K562 (cell line): ENCODE measurements at regions not wholly inside any gene's neighbourhood (a gene's known extent, or its start where the extent isn't known, plus 50 kb on each side); places are given as distances from the start of the nearest gene placed in this dataset.

Experiments
- ATAC-seq: fragments of 200-7000 bp; cut with Tn5 transposase; 3 replicates; pipeline ENCODE4 v1.9.1; 2020; ENCODE audit warnings: moderate library complexity
- BruUV-seq: library from RNA; stranded (reverse); fragments of 400-500 nt; replicated peaks from 2 replicates; lab custom pipeline; 2021; lab: Mats Ljungman, UMichigan
- CTCF ChIA-PET: fragments of 300-600 bp; formaldehyde crosslinking; extraction: SDS; loops from one replicate; lab custom pipeline; 2021; ENCODE audit warnings: low intra/inter-chr PET ratio; lab: Yijun Ruan, JAX
- POLR2A ChIA-PET: fragments of 300-600, 350-650 bp; sonication (Branson Sonifier 250); formaldehyde crosslinking; extraction: SDS; loops from one replicate; lab custom pipeline; 2021; ENCODE audit warnings: antibody characterized with exemption, inconsistent platforms; lab: Yijun Ruan, JAX
- DNase-seq, 4 experiments: peaks; one replicate each; pipeline versions ENCODE4 v3.0.0 to v3.0.0-alpha.2; 2011 to 2018; ENCODE audit warnings: low spot score in 3 of 4, mixed read lengths in 3 of 4; ENCODE audit errors: extremely low read depth in 1 of 4
- FAIRE-seq: peaks from 2 replicates; lab custom pipeline; 2011; peaks lifted over from hg19 to GRCh38; lab: Jason Lieb, UNC
- H2AFZ ChIP-seq: 2 replicates; pipeline ENCODE4 v1.6.0; 2011; ENCODE audit warnings: low read depth, low read length, control low read depth, inconsistent platforms
- H3K27ac ChIP-seq: fragments of 200-600 bp; 3 replicates; pipeline ENCODE4 v1.8.0; 2011; ENCODE audit warnings: low read depth, mild to moderate bottlenecking, control low read depth, inconsistent platforms, low read length, moderate library complexity, mixed read lengths; ENCODE audit errors: extremely low read depth
- H3K27me3 ChIP-seq, 2 experiments: fragments of 300-600 bp in 1 of 2; 2 replicates in 1 of 2; 3 replicates in 1 of 2; pipeline versions ENCODE4 v1.6.0 to v1.8.0; 2011; ENCODE audit warnings: inconsistent platforms in 2 of 2, low read length in 2 of 2, mild to moderate bottlenecking in 1 of 2, mixed read lengths in 1 of 2, moderate library complexity in 1 of 2; ENCODE audit not compliant: control insufficient read depth in 2 of 2, insufficient read depth in 2 of 2
- H3K36me3 ChIP-seq: fragments of 300-600 bp; 3 replicates; pipeline ENCODE4 v1.8.0; 2011; ENCODE audit warnings: mild to moderate bottlenecking, low read length, inconsistent platforms; ENCODE audit not compliant: control insufficient read depth, insufficient read depth
- H3K4me1 ChIP-seq, 2 experiments: fragments of 200-600 bp in 1 of 2; replicated peaks in 1 of 2; 2 replicates in 1 of 2; 3 replicates in 1 of 2; pipeline versions ENCODE4 v1.5.1 to v1.8.0; 2011; ENCODE audit warnings: inconsistent platforms in 2 of 2, low read length in 2 of 2, mild to moderate bottlenecking in 1 of 2, mixed read lengths in 1 of 2, moderate library complexity in 1 of 2; ENCODE audit not compliant: control insufficient read depth in 2 of 2, insufficient read depth in 2 of 2
- H3K4me2 ChIP-seq: 2 replicates; pipeline ENCODE4 v1.6.1; 2011; ENCODE audit warnings: low read length, control low read depth, inconsistent platforms, mixed read lengths; ENCODE audit not compliant: insufficient read depth
- H3K4me3 ChIP-seq: fragments of 200-600 bp; sonication (generic), shearing (Covaris generic); 2 replicates; pipeline ENCODE4 v1.5.1; 2016; ENCODE audit warnings: control low read depth, inconsistent platforms
- H3K79me2 ChIP-seq: fragments of 200-600 bp; 3 replicates; pipeline ENCODE4 v1.8.0; 2011; ENCODE audit warnings: low read length, inconsistent platforms; ENCODE audit not compliant: control insufficient read depth, insufficient read depth
- H3K9ac ChIP-seq, 2 experiments: 2 replicates each; pipeline versions ENCODE4 v1.6.0 to v1.6.1; 2011; ENCODE audit warnings: low read depth in 2 of 2, low read length in 2 of 2, control low read depth in 1 of 2, inconsistent platforms in 1 of 2, mild to moderate bottlenecking in 1 of 2, mixed read lengths in 1 of 2; ENCODE audit not compliant: insufficient read depth in 1 of 2
- H3K9me1 ChIP-seq: one replicate; pipeline ENCODE4 v1.6.0; 2011; ENCODE audit warnings: inconsistent platforms, mild to moderate bottlenecking, low read length, moderate library complexity; ENCODE audit not compliant: control insufficient read depth, insufficient read depth
- H3K9me3 ChIP-seq: replicated peaks from 2 replicates; pipeline ENCODE4 v1.5.1; 2011; ENCODE audit warnings: low read depth, low read length, inconsistent platforms; ENCODE audit not compliant: control insufficient read depth, insufficient read depth
- H4K20me1 ChIP-seq: replicated peaks from 2 replicates; pipeline ENCODE4 v1.6.1; 2011; ENCODE audit warnings: low read length, inconsistent platforms, mixed read lengths; ENCODE audit not compliant: control insufficient read depth, insufficient read depth
- ATF2 ChIP-seq: sonication (generic); formaldehyde crosslinking; IDR thresholded peaks from 2 replicates; pipeline ENCODE4 v1.8.1; 2022; ENCODE audit warnings: missing genetic modification reagents
- GTF2E2 ChIP-seq: fragments of 200-800 bp; sonication (Bioruptor generic); IDR thresholded peaks from 2 replicates; pipeline ENCODE4 v1.6.1; 2016; ENCODE audit warnings: missing genetic modification characterization, missing compliant biosample characterization
- HMG20A ChIP-seq: fragments of 450-650 bp; formaldehyde crosslinking; conservative IDR thresholded peaks from 2 replicates; pipeline ENCODE4 v1.4.0; 2020; ENCODE audit warnings: mild to moderate bottlenecking, mixed read lengths
- HNRNPLL ChIP-seq: fragments of 200-400 bp; formaldehyde crosslinking; IDR thresholded peaks from 2 replicates; pipeline ENCODE4 v1.6.1; 2017; ENCODE audit warnings: low read length, low read depth, mild to moderate bottlenecking; ENCODE audit not compliant: poor library complexity, severe bottlenecking
- KDM5B ChIP-seq: fragments of 200-600 bp; sonication (generic); IDR thresholded peaks from 2 replicates; pipeline ENCODE4 v1.6.1; 2012; ENCODE audit warnings: low read depth, mild to moderate bottlenecking, moderate library complexity, low read length, control low read depth, inconsistent platforms; ENCODE audit not compliant: insufficient replicate concordance
- KHSRP ChIP-seq: fragments of 450-650 bp; IDR thresholded peaks from 2 replicates; pipeline ENCODE4 v1.6.1; 2017
- PRPF4 ChIP-seq: fragments of 200-400 bp; formaldehyde crosslinking; IDR thresholded peaks from one replicate; pipeline ENCODE4 v1.6.1; 2017; ENCODE audit warnings: low read length, low read depth, mild to moderate bottlenecking; ENCODE audit not compliant: insufficient read depth, poor library complexity, severe bottlenecking
- SMARCC2 ChIP-seq: fragments of 450-650 bp; IDR thresholded peaks from 2 replicates; pipeline ENCODE4 v1.6.1; 2017; ENCODE audit warnings: antibody characterized with exemption, moderate library complexity, mild to moderate bottlenecking, low read depth
- TEAD2 ChIP-seq: fragments of 450-650 bp; IDR thresholded peaks from 2 replicates; pipeline ENCODE4 v1.6.1; 2016; ENCODE audit warnings: missing genetic modification characterization, control low read depth, missing compliant biosample characterization
- ZNF644 ChIP-seq: fragments of 200-800 bp; sonication (Bioruptor generic); IDR thresholded peaks from 2 replicates; pipeline ENCODE4 v1.6.1; 2016; ENCODE audit warnings: low read depth, missing genetic modification characterization, missing compliant biosample characterization
- ZNF699 ChIP-seq: fragments of 250-450 bp; sonication (Bioruptor Pico); IDR thresholded peaks from 2 replicates; pipeline ENCODE4 v1.8.0; 2021; ENCODE audit warnings: mild to moderate bottlenecking, moderate library complexity; ENCODE audit not compliant: insufficient replicate concordance
- ZNF740 ChIP-seq, 3 experiments: fragments of 200-800 bp in 1 of 3; sonication (Bioruptor generic) in 1 of 3; sonication (generic) in 1 of 3; formaldehyde crosslinking in 1 of 3; IDR thresholded peaks; 2 replicates each; pipeline versions ENCODE4 v1.6.1 to v1.8.0; 2016 to 2022; ENCODE audit warnings: mild to moderate bottlenecking in 2 of 3, missing compliant biosample characterization in 2 of 3, missing genetic modification characterization in 2 of 3, missing genetic modification reagents in 1 of 3
- WGBS: fragments of 100-300 bp; shearing (Covaris generic); methylation state at CpG from one replicate; pipeline ENCODE4 v1.1.6; 2016; ENCODE audit warnings: low coverage, mixed read lengths; ENCODE audit not compliant: insufficient coverage; ENCODE audit errors: missing lambda C conversion rate; 5-methylcytosine and 5-hydroxymethylcytosine counted together
- in situ Hi-C: fragments of 300-500 bp; cut with MboI; formaldehyde crosslinking; loops from 4 replicates; pipeline ENCODE4 v1.15.0; 2018; ENCODE audit warnings: inconsistent platforms, mixed read lengths
- intact Hi-C: fragments of 100-400 bp; cut with micrococcal nuclease; formaldehyde crosslinking; loops from 2 replicates; pipeline ENCODE4 v1.14.2; 2022

GRCh38 chr10:44201011-44201410 lies 183.9 kb downstream of the CXCL12 start:
- no peaks in the 10 kb centered on the region for H4K20me1 ChIP-seq
- in situ Hi-C loops: no loop called here
- BruUV-seq: no TSS peak
- no peaks in the 10 kb centered on the region for H3K9me1 ChIP-seq
- DNase-seq (no peak), ATAC-seq (no peak), FAIRE-seq (no peak)
- no peak overlapping the region for H3K4me3 ChIP-seq
- intact Hi-C loops: no loop called here
- no peaks in the 10 kb centered on the region for H3K79me2 ChIP-seq
- H3K9ac ChIP-seq: no peak overlapping the region
- no peak overlapping the region for H3K4me2 ChIP-seq
- no peak overlapping the region for H3K27ac ChIP-seq
- H2AFZ ChIP-seq: no peak overlapping the region
- ChIA-PET POLR2A (interaction anchor here (0.7 kb wide), 1 partner anchor 11 kb away, joined by 3 read pairs; no protein-coding TSS in a partner anchor), CTCF (no interaction called here)
- H3K27me3 ChIP-seq: peaks cover 0 to 28% of the 10 kb centered on the region in 2 experiments; a peak in 3 of 5 replicates
- H3K4me1 ChIP-seq: no peaks in the 10 kb centered on the region
- H3K36me3 ChIP-seq: no peaks in the 10 kb centered on the region
- H3K9me3 ChIP-seq: no peaks in the 10 kb centered on the region
- 0% methylated on average over 6 of the region's 6 CpGs for WGBS
- no peak for TF ChIP-seq HMG20A (CRISPR knock-in tag)
- no peak for TF ChIP-seq ZNF644
- no peak for TF ChIP-seq PRPF4
- TF ChIP-seq ZNF740 (CRISPR knock-in tag; IDR thresholded peaks at IDR 0.05): no peak
- TF ChIP-seq ZNF740 (tag; IDR thresholded peaks at IDR 0.05): no peak
- no peak for TF ChIP-seq ZNF699 (CRISPR knock-in tag)
- TF ChIP-seq TEAD2 (tag): no peak
- no peak for TF ChIP-seq SMARCC2
- no peak for TF ChIP-seq KHSRP
- no peak for TF ChIP-seq KDM5B
- no peak for TF ChIP-seq HNRNPLL
- no peak for TF ChIP-seq ATF2
- TF ChIP-seq GTF2E2 (tag): no peak
